SK-N-MC (cell line): ENCODE measurements at regions not wholly inside any gene's neighbourhood (a gene's known extent, or its start where the extent isn't known, plus 50 kb on each side); places are given as distances from the start of the nearest gene placed in this dataset.

ENCODE experiments used
- EZH2 ChIP-seq: fragments of 200-600 bp; sonication (generic); IDR thresholded peaks from one replicate; pipeline ENCODE4 v1.6.1; 2017; ENCODE audit warnings: antibody characterized with exemption
- POLR2AphosphoS5 ChIP-seq: IDR thresholded peaks from 2 replicates; pipeline ENCODE4 v1.6.1; 2012; ENCODE audit warnings: mild to moderate bottlenecking, low read depth, low read length, borderline replicate concordance

DNA sequence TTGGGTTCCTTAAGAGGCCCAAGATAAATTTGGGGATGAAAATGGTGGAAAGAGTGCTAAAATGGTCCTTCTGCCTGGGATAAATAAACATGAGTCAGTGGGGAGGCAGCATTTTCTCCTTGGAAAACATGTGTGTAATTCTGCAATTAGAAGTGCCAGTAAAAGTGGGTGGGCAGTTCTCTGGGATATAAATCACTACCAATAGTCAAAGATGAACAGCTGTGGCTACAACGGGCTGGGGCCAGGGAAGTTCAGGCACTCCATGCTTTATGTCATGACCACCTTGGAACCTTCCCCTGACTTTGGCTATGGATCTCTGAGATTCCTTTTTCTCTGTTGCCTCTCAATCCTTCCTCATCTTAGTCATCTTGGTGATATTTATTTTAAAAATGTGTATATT is 56.5 kb upstream of the CYRIA start:
- no peak for TF ChIP-seq EZH2
- no peak for TF ChIP-seq POLR2AphosphoS5
